Aorta (tissue), 5 donors: ENCODE measurements at regions not wholly inside any gene's neighbourhood (a gene's known extent, or its start where the extent isn't known, plus 50 kb on each side); places are given as distances from the start of the nearest gene placed in this dataset.
A peak's percentile ranks its signal among the peaks of the same experiment; 100 is the strongest.
"Not testable (repeated sequence)": the region's sequence is repeated elsewhere in the genome, so short reads cannot be mapped to it uniquely, and the experiment has no call there.

Experiments used
- ATAC-seq: fragments of 200-7000 bp; cut with Tn5 transposase; one replicate; pipeline ENCODE4 v1.9.1; 2022; ENCODE audit warnings: moderate library complexity; ENCODE audit not compliant: low FRiP score
- DNase-seq, 2 donors: peaks; one replicate each; pipeline ENCODE4 v3.0.0-alpha.2; 2020
- H3K27ac ChIP-seq, 2 donors: one replicate each; pipeline ENCODE4 v1.5.1; 2013; ENCODE audit warnings: low read length in 2 of 2, mild to moderate bottlenecking in 2 of 2, moderate library complexity in 2 of 2, control low read depth in 1 of 2, inconsistent platforms in 1 of 2, low read depth in 1 of 2
- H3K27me3 ChIP-seq, 2 donors: one replicate each; pipeline ENCODE4 v1.6.1; 2013; ENCODE audit warnings: control low read depth in 1 of 2, low read length in 1 of 2, mild to moderate bottlenecking in 1 of 2, moderate library complexity in 1 of 2; ENCODE audit not compliant: insufficient read depth in 2 of 2, control insufficient read depth in 1 of 2
- H3K36me3 ChIP-seq, 2 donors: one replicate each; pipeline ENCODE4 v1.6.1; 2013; ENCODE audit warnings: control low read depth in 1 of 2, low read length in 1 of 2, mild to moderate bottlenecking in 1 of 2; ENCODE audit not compliant: insufficient read depth in 2 of 2, control insufficient read depth in 1 of 2
- H3K4me1 ChIP-seq, 2 donors: one replicate each; pipeline ENCODE4 v1.6.1; 2013; ENCODE audit warnings: low read length in 2 of 2, control low read depth in 1 of 2, mild to moderate bottlenecking in 1 of 2, moderate library complexity in 1 of 2; ENCODE audit not compliant: insufficient read depth in 2 of 2, control insufficient read depth in 1 of 2
- H3K4me3 ChIP-seq, 2 donors: one replicate each; pipeline ENCODE4 v1.5.1; 2013; ENCODE audit warnings: low read length in 2 of 2, control low read depth in 1 of 2, mild to moderate bottlenecking in 1 of 2
- H3K9me3 ChIP-seq: one replicate; pipeline ENCODE4 v1.6.1; 2013; ENCODE audit warnings: mild to moderate bottlenecking, low read length; ENCODE audit not compliant: control insufficient read depth
- WGBS, 2 donors: extraction: QIAGEN DNeasy Blood & Tissue Kit; methylation state at CpG; one replicate each; pipeline ENCODE4 v1.1.7; 2013; 5-methylcytosine and 5-hydroxymethylcytosine counted together
- intact Hi-C, 2 donors: fragments of 100-400 bp; cut with DNase I; formaldehyde crosslinking; loops; one replicate each; pipeline versions ENCODE4 v1.14.2 to v1.15.0; 2022
- donor health status: healthy with polysubstance abuse.
- donor health status: Bipolar disorder and iron deficiency.
- donor health status: DM: no; HTN: no; CAD: no.
- donor health status: DM: no; HTN: no; CAD: no.
- donor health status: DM: yes; HTN: yes; CAD: no.

- Histone ChIP-seq H3K27me3 (no peaks in the 10 kb centered on the region), H3K4me3 (no peak overlapping the region), H3K4me1 (peaks cover 0 to 7% of the 10 kb centered on the region in 2 donors), H3K36me3 (no peaks in the 10 kb centered on the region), H3K27ac (no peak overlapping the region), H3K9me3 (no peaks in the 10 kb centered on the region)
- WGBS, 2 donors: 55 to 65% methylated on average over 1 of the region's 1 CpG
- intact Hi-C loops: no loop called here
- no peak for DNase-seq
- ATAC-seq: no peak
Observed at GRCh38 chr9:106038266-106039001, 344.1 kb downstream of the TMEM38B start.

- intact Hi-C loops: no loop called here
- DNase-seq (no peak), ATAC-seq (no peak)
- no peaks in the 10 kb centered on the region for H3K27me3 ChIP-seq
- H3K27ac ChIP-seq: no peak overlapping the region
- no peak overlapping the region for H3K4me3 ChIP-seq
- peaks cover 0 to 7% of the 10 kb centered on the region in 2 donors for H3K4me1 ChIP-seq
- H3K36me3 ChIP-seq: no peaks in the 10 kb centered on the region
- H3K9me3 ChIP-seq: no peaks in the 10 kb centered on the region
- 85 to 86% methylated on average over 5 of the region's 5 CpGs for WGBS, 2 donors
Observed at GRCh38 chr9:106039151-106039935, 345.0 kb downstream of the TMEM38B start.

DNA sequence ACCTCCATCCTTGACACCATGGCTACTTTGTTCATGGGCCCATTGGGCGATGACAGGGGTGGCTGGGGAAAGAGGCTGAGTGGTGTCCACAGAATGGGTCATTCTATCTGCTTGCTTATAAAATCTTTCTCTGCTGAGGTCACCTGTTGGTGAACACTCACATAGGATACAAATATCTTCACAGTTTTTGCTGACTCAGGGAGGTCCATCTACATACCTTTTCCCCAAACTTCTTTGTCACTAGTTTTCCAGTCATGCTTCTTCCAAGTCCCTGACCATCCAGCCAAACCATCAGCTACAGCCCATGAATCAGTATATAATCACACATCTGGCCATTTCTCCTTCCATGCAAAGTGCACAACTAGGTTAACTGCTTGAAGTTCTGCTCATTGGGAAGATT is 347.6 kb downstream of the TMEM38B start:
- H3K4me3 ChIP-seq, H3K27me3 ChIP-seq, intact Hi-C loops, H3K9me3 ChIP-seq, ATAC-seq, H3K36me3 ChIP-seq, DNase-seq, H3K27ac ChIP-seq, H3K4me1 ChIP-seq: not testable (repeated sequence)
- WGBS, 2 donors: 88 to 92% methylated on average over 1 of the region's 1 CpG

DNA sequence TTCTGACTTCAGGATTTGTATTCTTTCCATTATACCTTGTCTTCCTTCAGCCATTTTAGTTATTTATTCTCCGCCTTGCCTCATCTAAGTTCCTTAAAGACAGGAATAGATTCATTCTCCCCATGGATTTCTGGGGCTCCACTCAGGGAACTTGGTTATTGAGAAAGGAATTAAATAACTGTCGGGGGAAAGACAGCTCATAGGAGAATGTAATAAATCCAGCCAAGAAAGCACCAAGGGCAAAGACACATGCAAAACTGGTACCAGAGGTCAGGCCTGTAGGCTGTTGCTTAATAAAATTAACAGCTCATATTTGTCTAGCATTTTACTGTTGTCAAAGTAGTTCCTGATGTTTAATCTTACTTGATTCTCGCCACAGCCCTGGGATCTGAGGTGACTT is 357.2 kb downstream of the TMEM38B start:
- Histone ChIP-seq H3K4me3 (no peak overlapping the region), H3K36me3 (no peaks in the 10 kb centered on the region), H3K4me1 (no peaks in the 10 kb centered on the region), H3K27ac (no peak overlapping the region), H3K27me3 (no peaks in the 10 kb centered on the region), H3K9me3 (no peaks in the 10 kb centered on the region)
- ATAC-seq (no peak), DNase-seq (no peak)
- intact Hi-C loops: no loop called here
- WGBS, 2 donors: 49% methylated on average over 3 of the region's 3 CpGs

DNA sequence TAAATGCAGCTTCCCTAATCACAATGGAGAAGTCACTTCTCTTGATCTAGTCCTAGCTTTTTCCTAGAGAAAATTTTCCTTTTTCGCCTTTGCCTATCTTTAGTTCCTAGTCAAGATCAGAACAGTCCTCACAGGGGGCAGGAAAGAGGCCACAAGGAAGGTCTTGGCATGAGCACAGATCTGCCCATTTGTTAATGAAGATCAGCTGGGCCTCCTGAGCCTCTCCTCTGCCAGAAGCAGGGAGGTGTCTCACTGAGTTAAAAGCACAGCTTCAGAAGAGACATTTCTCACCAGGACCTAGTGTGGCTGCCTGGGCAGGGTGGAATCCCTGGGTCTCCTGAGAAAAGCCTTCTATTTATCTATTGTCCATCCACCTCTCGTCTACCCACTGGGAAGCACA is 357.8 kb downstream of the TMEM38B start:
- H3K9me3 ChIP-seq: no peaks in the 10 kb centered on the region
- no peak overlapping the region for H3K27ac ChIP-seq
- H3K27me3 ChIP-seq: no peaks in the 10 kb centered on the region
- WGBS, 2 donors: 47 to 53% methylated on average over 2 of the region's 2 CpGs
- no peak for ATAC-seq
- intact Hi-C loops: no loop called here
- H3K36me3 ChIP-seq: no peaks in the 10 kb centered on the region
- DNase-seq: no peak
- no peak overlapping the region for H3K4me3 ChIP-seq
- H3K4me1 ChIP-seq: no peaks in the 10 kb centered on the region

GRCh38 chr9:106052735-106053134 is 358.4 kb downstream of the TMEM38B start:
- Histone ChIP-seq H3K9me3 (no peaks in the 10 kb centered on the region), H3K4me1 (no peaks in the 10 kb centered on the region), H3K4me3 (no peak overlapping the region), H3K36me3 (no peaks in the 10 kb centered on the region), H3K27ac (no peak overlapping the region), H3K27me3 (no peaks in the 10 kb centered on the region)
- no peak for DNase-seq
- no peak for ATAC-seq
- intact Hi-C loops: no loop called here
- 15 to 20% methylated on average over 2 of the region's 2 CpGs for WGBS, 2 donors

DNA sequence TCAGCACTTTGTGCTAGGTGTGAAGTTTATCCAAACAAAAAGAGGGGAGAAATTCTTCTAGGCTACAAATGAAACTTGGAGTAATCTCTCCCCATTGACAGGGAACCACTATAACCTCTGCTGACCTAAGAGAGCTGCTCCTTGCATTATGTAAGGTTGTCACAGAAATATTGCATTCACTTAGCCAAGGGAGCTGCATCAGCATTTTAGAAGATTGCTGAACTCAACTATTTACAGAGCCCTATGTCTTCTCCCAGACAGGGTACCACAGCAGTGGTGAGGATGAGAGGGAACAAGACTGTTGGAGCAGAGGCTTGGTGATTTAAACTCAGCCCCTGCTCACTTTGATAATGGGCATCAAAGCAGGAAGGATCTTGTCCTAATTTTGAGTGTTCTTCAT is 362.0 kb downstream of the TMEM38B start:
- DNase-seq (no peak), ATAC-seq (no peak)
- Histone ChIP-seq H3K36me3 (no peaks in the 10 kb centered on the region), H3K4me3 (no peak overlapping the region), H3K27me3 (no peaks in the 10 kb centered on the region), H3K9me3 (peaks cover 1% of the 10 kb centered on the region), H3K4me1 (no peaks in the 10 kb centered on the region), H3K27ac (no peak overlapping the region)
- intact Hi-C loops: no loop called here

- Histone ChIP-seq H3K36me3 (no peaks in the 10 kb centered on the region), H3K27me3 (no peaks in the 10 kb centered on the region), H3K9me3 (peaks cover 1% of the 10 kb centered on the region), H3K4me3 (no peak overlapping the region), H3K4me1 (no peaks in the 10 kb centered on the region), H3K27ac (no peak overlapping the region)
- intact Hi-C loops: no loop called here
- ATAC-seq: peak; percentile 15
- DNase-seq: no peak
- WGBS, 2 donors: 91 to 92% methylated on average over 8 of the region's 8 CpGs
Observed at GRCh38 chr9:106058460-106058859, 364.1 kb downstream of the TMEM38B start.

DNA sequence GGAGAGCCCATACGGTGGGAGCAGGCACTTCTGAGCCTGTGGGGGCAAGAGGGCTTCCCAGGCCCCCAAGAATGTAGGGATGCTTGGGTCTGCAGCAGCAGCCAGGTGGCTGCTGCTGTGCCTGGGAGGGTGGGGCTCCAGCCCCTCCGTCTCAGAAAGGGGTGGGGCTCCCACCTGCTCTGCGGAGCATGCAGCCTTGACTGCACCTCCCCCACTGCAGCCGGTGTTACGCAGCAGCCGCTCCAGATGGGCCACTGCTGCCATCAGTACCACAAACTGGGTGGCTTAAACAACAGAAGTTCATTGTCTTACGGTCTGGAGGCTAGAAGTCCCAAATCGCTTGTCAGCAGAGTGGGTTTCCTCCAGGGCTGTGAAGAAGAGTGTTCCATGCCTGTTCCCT is 365.5 kb downstream of the TMEM38B start:
- DNase-seq: no peak
- Histone ChIP-seq H3K27me3 (no peaks in the 10 kb centered on the region), H3K4me3 (no peak overlapping the region), H3K36me3 (no peaks in the 10 kb centered on the region), H3K9me3 (peaks cover 1% of the 10 kb centered on the region), H3K4me1 (no peaks in the 10 kb centered on the region), H3K27ac (no peak overlapping the region)
- intact Hi-C loops: no loop called here
- 85 to 86% methylated on average over 8 of the region's 8 CpGs for WGBS, 2 donors
- peak; percentile 15 for ATAC-seq
